KMS-11 (cell line): ENCODE measurements at regions not wholly inside any gene's neighbourhood (a gene's known extent, or its start where the extent isn't known, plus 50 kb on each side); places are given as distances from the start of the nearest gene placed in this dataset.

Experiments
- H2AFZ ChIP-seq: fragments of 200-600 bp; sonication (generic); 2 replicates; pipeline ENCODE4 v1.6.1; 2016; ENCODE audit warnings: antibody characterized with exemption, mixed run types, low read depth
- H3K27ac ChIP-seq: fragments of 200-600 bp; sonication (generic); 2 replicates; pipeline ENCODE4 v1.6.1; 2016; ENCODE audit warnings: mild to moderate bottlenecking, mixed run types
- H3K27me3 ChIP-seq: fragments of 200-600 bp; sonication (generic); 2 replicates; pipeline ENCODE4 v1.6.1; 2017; ENCODE audit warnings: mild to moderate bottlenecking, low read depth, mixed run types, moderate library complexity; ENCODE audit not compliant: insufficient read depth
- H3K36me3 ChIP-seq: fragments of 200-600 bp; sonication (generic); 2 replicates; pipeline ENCODE4 v1.6.1; 2017; ENCODE audit warnings: mild to moderate bottlenecking, mixed run types; ENCODE audit not compliant: insufficient read depth
- H3K4me1 ChIP-seq: fragments of 200-600 bp; sonication (generic); 2 replicates; pipeline ENCODE4 v1.6.1; 2016; ENCODE audit warnings: mild to moderate bottlenecking, low read depth, mixed run types; ENCODE audit not compliant: poor library complexity, severe bottlenecking
- H3K4me2 ChIP-seq: fragments of 200-600 bp; sonication (generic); 2 replicates; pipeline ENCODE4 v1.7.0; 2016; ENCODE audit warnings: mild to moderate bottlenecking, mixed run types
- H3K4me3 ChIP-seq: fragments of 200-600 bp; sonication (generic); IDR thresholded peaks from 2 replicates; pipeline ENCODE4 v1.6.1; 2017; ENCODE audit warnings: low read depth, low read length, mixed read lengths; ENCODE audit not compliant: insufficient read depth
- H3K79me2 ChIP-seq: fragments of 200-600 bp; sonication (generic); 2 replicates; pipeline ENCODE4 v1.6.1; 2016; ENCODE audit warnings: low read depth, mixed run types; ENCODE audit not compliant: insufficient read depth
- H3K9ac ChIP-seq: fragments of 200-600 bp; sonication (generic); 2 replicates; pipeline ENCODE4 v1.6.1; 2016; ENCODE audit warnings: mild to moderate bottlenecking, mixed run types
- H4K20me1 ChIP-seq: fragments of 200-600 bp; sonication (generic); 2 replicates; pipeline ENCODE4 v1.6.1; 2016; ENCODE audit warnings: mild to moderate bottlenecking, mixed run types; ENCODE audit not compliant: insufficient read depth
- CTCF ChIP-seq: fragments of 200-600 bp; sonication (generic); conservative IDR thresholded peaks from 2 replicates; pipeline ENCODE4 v1.6.1; 2017; ENCODE audit warnings: low read depth, mild to moderate bottlenecking, antibody characterized with exemption, low read length, moderate library complexity, mixed read lengths

- H3K27me3 ChIP-seq, result no peaks in the 10 kb centered on the region
- H3K79me2 ChIP-seq, result no peaks in the 10 kb centered on the region
- no peaks in the 10 kb centered on the region for H3K4me1 ChIP-seq
- H3K9ac ChIP-seq, result no peak overlapping the region
- H4K20me1 ChIP-seq, result no peaks in the 10 kb centered on the region
- no peaks in the 10 kb centered on the region for H3K36me3 ChIP-seq
- no peak overlapping the region for H3K27ac ChIP-seq
- H3K4me3 ChIP-seq, result no peak overlapping the region
- H3K4me2 ChIP-seq, result no peak overlapping the region
- H2AFZ ChIP-seq, result no peak overlapping the region
- no peak for TF ChIP-seq CTCF
Measured at GRCh38 chr2:187924293-187924692, 367.4 kb upstream of the GULP1 start.

GRCh38 chr2:187934236-187934635 lies 357.4 kb upstream of the GULP1 start:
- no peak overlapping the region for H3K9ac ChIP-seq
- H3K4me3 ChIP-seq, result no peak overlapping the region
- H3K4me2 ChIP-seq, result no peak overlapping the region
- H3K27me3 ChIP-seq, result no peaks in the 10 kb centered on the region
- H3K27ac ChIP-seq, result no peak overlapping the region
- no peaks in the 10 kb centered on the region for H4K20me1 ChIP-seq
- H3K79me2 ChIP-seq, result no peaks in the 10 kb centered on the region
- H3K4me1 ChIP-seq, result no peaks in the 10 kb centered on the region
- H2AFZ ChIP-seq, result no peak overlapping the region
- no peak for TF ChIP-seq CTCF
- H3K36me3 ChIP-seq, result no peaks in the 10 kb centered on the region

GRCh38 chr2:187934692-187935091 lies 357.0 kb upstream of the GULP1 start:
- Histone ChIP-seq H3K36me3 (no peaks in the 10 kb centered on the region), H3K27ac (no peak overlapping the region), H3K9ac (no peak overlapping the region), H3K27me3 (no peaks in the 10 kb centered on the region), H3K4me2 (no peak overlapping the region), H2AFZ (no peak overlapping the region), H4K20me1 (no peaks in the 10 kb centered on the region), H3K79me2 (no peaks in the 10 kb centered on the region), H3K4me3 (no peak overlapping the region), H3K4me1 (no peaks in the 10 kb centered on the region)
- no peak for TF ChIP-seq CTCF

- no peaks in the 10 kb centered on the region for H3K27me3 ChIP-seq
- no peaks in the 10 kb centered on the region for H3K4me1 ChIP-seq
- H3K79me2 ChIP-seq, result no peaks in the 10 kb centered on the region
- no peaks in the 10 kb centered on the region for H3K36me3 ChIP-seq
- H3K9ac ChIP-seq, result no peak overlapping the region
- H2AFZ ChIP-seq, result no peak overlapping the region
- H4K20me1 ChIP-seq, result no peaks in the 10 kb centered on the region
- no peak overlapping the region for H3K4me2 ChIP-seq
- TF ChIP-seq CTCF, result no peak
- H3K27ac ChIP-seq, result no peak overlapping the region
- H3K4me3 ChIP-seq, result no peak overlapping the region
Measured at GRCh38 chr2:187935126-187935525, 356.5 kb upstream of the GULP1 start.

- H3K4me2 ChIP-seq, result no peak overlapping the region
- H4K20me1 ChIP-seq, result no peaks in the 10 kb centered on the region
- no peak overlapping the region for H3K9ac ChIP-seq
- H2AFZ ChIP-seq, result no peak overlapping the region
- no peaks in the 10 kb centered on the region for H3K36me3 ChIP-seq
- no peak for TF ChIP-seq CTCF
- no peaks in the 10 kb centered on the region for H3K79me2 ChIP-seq
- H3K4me1 ChIP-seq, result no peaks in the 10 kb centered on the region
- H3K27me3 ChIP-seq, result no peaks in the 10 kb centered on the region
- no peak overlapping the region for H3K27ac ChIP-seq
- H3K4me3 ChIP-seq, result no peak overlapping the region
Measured at GRCh38 chr2:187936228-187936627, 355.4 kb upstream of the GULP1 start.
